Smooth muscle cell (in vitro differentiated cells): ENCODE measurements at regions not wholly inside any gene's neighbourhood (a gene's known extent, or its start where the extent isn't known, plus 50 kb on each side); places are given as distances from the start of the nearest gene placed in this dataset.

Experiments
- DNase-seq: peaks from one replicate; lab custom pipeline; 2025; ENCODE audit not compliant: unreplicated experiment; lab: John Stamatoyannopoulos, UW
- H2AFZ ChIP-seq: fragments of 200-600 bp; sonication (generic); 2 replicates; pipeline ENCODE4 v1.6.0; 2016; ENCODE audit warnings: antibody characterized with exemption, low read depth, mild to moderate bottlenecking
- H3F3A ChIP-seq: fragments of 200-600 bp; sonication (generic); 2 replicates; pipeline ENCODE4 v1.6.0; 2017; ENCODE audit warnings: antibody characterized with exemption, low read depth
- H3K27ac ChIP-seq: fragments of 200-600 bp; sonication (generic); 2 replicates; pipeline ENCODE4 v1.5.1; 2016; ENCODE audit warnings: low read depth, mild to moderate bottlenecking
- H3K27me3 ChIP-seq: fragments of 200-600 bp; sonication (generic); 2 replicates; pipeline ENCODE4 v1.6.1; 2016; ENCODE audit warnings: low read depth, mild to moderate bottlenecking
- H3K36me3 ChIP-seq: fragments of 200-600 bp; sonication (generic); 2 replicates; pipeline ENCODE4 v1.5.1; 2016; ENCODE audit warnings: low read depth
- H3K4me1 ChIP-seq: fragments of 200-600 bp; sonication (generic); 2 replicates; pipeline ENCODE4 v1.5.1; 2016; ENCODE audit warnings: low read depth
- H3K4me2 ChIP-seq: fragments of 200-600 bp; sonication (generic); 2 replicates; pipeline ENCODE4 v1.6.0; 2016; ENCODE audit warnings: mild to moderate bottlenecking
- H3K4me3 ChIP-seq: fragments of 200-600 bp; sonication (generic); 2 replicates; pipeline ENCODE4 v1.5.1; 2016; ENCODE audit warnings: mild to moderate bottlenecking
- H3K79me2 ChIP-seq: fragments of 200-600 bp; sonication (generic); 2 replicates; pipeline ENCODE4 v1.6.0; 2016; ENCODE audit warnings: low read depth, mild to moderate bottlenecking
- H3K9ac ChIP-seq: fragments of 200-600 bp; sonication (generic); 2 replicates; pipeline ENCODE4 v1.6.0; 2016; ENCODE audit warnings: low read depth
- H3K9me3 ChIP-seq: fragments of 200-600 bp; sonication (generic); replicated peaks from 2 replicates; pipeline ENCODE4 v1.5.1; 2016; ENCODE audit warnings: low read depth
- H4K20me1 ChIP-seq: fragments of 200-600 bp; sonication (generic); 2 replicates; pipeline ENCODE4 v1.6.0; 2016; ENCODE audit warnings: low read depth
- WGBS: methylation state at CpG from one replicate; pipeline ENCODE4 v1.1.7; 2016; ENCODE audit warnings: low lambda C conversion rate; 5-methylcytosine and 5-hydroxymethylcytosine counted together
- TF ChIP-seq, protein P1 (sequence below): fragments of 200-600 bp; sonication (generic); IDR thresholded peaks from 2 replicates; pipeline ENCODE4 v1.5.1; 2017; ENCODE audit warnings: borderline replicate concordance, mild to moderate bottlenecking, antibody characterized with exemption; ENCODE audit not compliant: insufficient read depth, poor library complexity, severe bottlenecking

DNA sequence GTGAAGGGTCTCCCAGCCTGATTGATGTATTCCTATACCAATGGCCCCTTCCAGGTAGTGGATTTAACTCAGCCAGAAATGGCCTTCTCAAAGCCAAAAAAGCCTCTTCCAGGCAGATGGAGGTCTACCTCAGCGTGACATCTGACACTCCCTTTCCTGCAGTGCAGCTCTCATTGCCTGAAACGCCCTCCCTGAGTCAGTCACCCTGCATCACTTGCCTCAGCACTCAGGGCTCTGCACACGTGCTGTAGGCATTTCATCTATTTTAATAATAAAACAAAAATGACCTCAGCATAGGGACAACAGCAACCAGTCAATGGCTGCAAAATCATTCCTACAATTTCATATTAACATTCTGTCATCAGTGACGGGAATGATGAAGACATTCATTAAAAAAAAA, 64.4 kb upstream of the GJA5 start:
- Histone ChIP-seq H3K36me3 (no peaks in the 10 kb centered on the region), H3K9me3 (no peaks in the 10 kb centered on the region), H3F3A (no peaks in the 10 kb centered on the region), H2AFZ (no peak overlapping the region), H3K4me2 (no peak overlapping the region), H3K27ac (no peak overlapping the region), H3K27me3 (no peaks in the 10 kb centered on the region), H3K4me3 (no peak overlapping the region), H3K4me1 (no peaks in the 10 kb centered on the region), H3K79me2 (no peaks in the 10 kb centered on the region), H4K20me1 (no peaks in the 10 kb centered on the region), H3K9ac (no peak overlapping the region)
- no peak for DNase-seq
- TF ChIP-seq, protein P1, sequence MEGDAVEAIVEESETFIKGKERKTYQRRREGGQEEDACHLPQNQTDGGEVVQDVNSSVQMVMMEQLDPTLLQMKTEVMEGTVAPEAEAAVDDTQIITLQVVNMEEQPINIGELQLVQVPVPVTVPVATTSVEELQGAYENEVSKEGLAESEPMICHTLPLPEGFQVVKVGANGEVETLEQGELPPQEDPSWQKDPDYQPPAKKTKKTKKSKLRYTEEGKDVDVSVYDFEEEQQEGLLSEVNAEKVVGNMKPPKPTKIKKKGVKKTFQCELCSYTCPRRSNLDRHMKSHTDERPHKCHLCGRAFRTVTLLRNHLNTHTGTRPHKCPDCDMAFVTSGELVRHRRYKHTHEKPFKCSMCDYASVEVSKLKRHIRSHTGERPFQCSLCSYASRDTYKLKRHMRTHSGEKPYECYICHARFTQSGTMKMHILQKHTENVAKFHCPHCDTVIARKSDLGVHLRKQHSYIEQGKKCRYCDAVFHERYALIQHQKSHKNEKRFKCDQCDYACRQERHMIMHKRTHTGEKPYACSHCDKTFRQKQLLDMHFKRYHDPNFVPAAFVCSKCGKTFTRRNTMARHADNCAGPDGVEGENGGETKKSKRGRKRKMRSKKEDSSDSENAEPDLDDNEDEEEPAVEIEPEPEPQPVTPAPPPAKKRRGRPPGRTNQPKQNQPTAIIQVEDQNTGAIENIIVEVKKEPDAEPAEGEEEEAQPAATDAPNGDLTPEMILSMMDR: no peak
- WGBS: 87% methylated on average over 4 of the region's 4 CpGs

GRCh38 chr1:147825586-147825985, 65.2 kb upstream of the GJA5 start:
- no peaks in the 10 kb centered on the region for H3K27me3 ChIP-seq
- H3K79me2 ChIP-seq: no peaks in the 10 kb centered on the region
- 95% methylated on average over 1 of the region's 1 CpG for WGBS
- no peak for DNase-seq
- H3K9ac ChIP-seq: no peak overlapping the region
- no peak overlapping the region for H2AFZ ChIP-seq
- no peak overlapping the region for H3K27ac ChIP-seq
- no peaks in the 10 kb centered on the region for H3K36me3 ChIP-seq
- TF ChIP-seq, protein P1: no peak
- no peaks in the 10 kb centered on the region for H3K9me3 ChIP-seq
- no peaks in the 10 kb centered on the region for H3F3A ChIP-seq
- H3K4me3 ChIP-seq: no peak overlapping the region
- no peak overlapping the region for H3K4me2 ChIP-seq
- no peaks in the 10 kb centered on the region for H4K20me1 ChIP-seq
- no peaks in the 10 kb centered on the region for H3K4me1 ChIP-seq

DNA sequence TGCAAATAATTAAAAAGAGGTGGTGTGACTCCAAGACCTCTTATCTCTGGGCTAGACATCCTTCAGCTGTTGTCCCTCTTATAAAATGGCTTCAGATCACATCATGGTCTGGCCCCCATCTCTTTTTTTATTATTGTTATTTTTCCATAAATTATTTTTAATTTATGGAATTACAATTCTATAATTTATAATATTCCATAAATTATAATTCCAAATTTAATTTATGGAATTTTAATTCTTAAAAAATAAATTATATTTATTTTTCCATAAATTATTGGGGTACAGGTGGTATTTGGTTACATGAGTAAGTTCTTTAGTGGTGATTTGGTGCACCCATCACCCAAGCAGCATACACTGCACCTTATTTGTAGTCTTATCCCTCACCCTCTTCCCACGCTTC, 65.9 kb upstream of the GJA5 start:
- Histone ChIP-seq H3K36me3 (no peaks in the 10 kb centered on the region), H3K9ac (no peak overlapping the region), H3K79me2 (no peaks in the 10 kb centered on the region), H3K4me2 (no peak overlapping the region), H3F3A (no peaks in the 10 kb centered on the region), H3K9me3 (no peaks in the 10 kb centered on the region), H2AFZ (no peak overlapping the region), H3K27me3 (no peaks in the 10 kb centered on the region), H3K4me1 (no peaks in the 10 kb centered on the region), H4K20me1 (no peaks in the 10 kb centered on the region), H3K4me3 (no peak overlapping the region), H3K27ac (no peak overlapping the region)
- no peak for DNase-seq
- 100% methylated on average over 1 of the region's 1 CpG for WGBS
- TF ChIP-seq, protein P1: no peak

GRCh38 chr1:147833231-147833860, 69.2 kb upstream of the GJA8 start:
- no peak overlapping the region for H2AFZ ChIP-seq

More at GRCh38 chr1:147833231-147833860, 69.2 kb upstream of the GJA8 start:
- no peak overlapping the region for H3K4me3 ChIP-seq
- no peak overlapping the region for H3K9ac ChIP-seq
- peaks cover 17% of the 10 kb centered on the region for H3K4me1 ChIP-seq
- H3K79me2 ChIP-seq: no peaks in the 10 kb centered on the region
- H3F3A ChIP-seq: no peaks in the 10 kb centered on the region
- DNase-seq: no peak
- no peaks in the 10 kb centered on the region for H3K36me3 ChIP-seq
- no peak overlapping the region for H3K27ac ChIP-seq
- 55% methylated on average over 3 of the region's 3 CpGs for WGBS
- no peak overlapping the region for H3K4me2 ChIP-seq
- no peaks in the 10 kb centered on the region for H3K27me3 ChIP-seq
- H3K9me3 ChIP-seq: no peaks in the 10 kb centered on the region
- TF ChIP-seq, protein P1: no peak
- no peaks in the 10 kb centered on the region for H4K20me1 ChIP-seq
